Fibroblast of lung (primary cell): ENCODE measurements at regions not wholly inside any gene's neighbourhood (a gene's known extent, or its start where the extent isn't known, plus 50 kb on each side); places are given as distances from the start of the nearest gene placed in this dataset.
"Not testable (repeated sequence)": the region's sequence is repeated elsewhere in the genome, so short reads cannot be mapped to it uniquely, and the experiment has no call there.

Source experiments
- DNase-seq, 2 donors: peaks; one replicate each; pipeline versions ENCODE4 v3.0.0 to v3.0.0-alpha.2; 2010; ENCODE audit warnings: low read depth in 2 of 2
- H2AFZ ChIP-seq: 2 replicates; pipeline ENCODE4 v1.5.1; 2012; ENCODE audit warnings: low read length, control low read depth, inconsistent platforms
- H3K27ac ChIP-seq: 2 replicates; pipeline ENCODE4 v1.5.1; 2011; ENCODE audit warnings: low read length, control low read depth; ENCODE audit not compliant: insufficient read depth
- H3K27me3 ChIP-seq: 2 replicates; pipeline ENCODE4 v1.5.1; 2011; ENCODE audit warnings: mild to moderate bottlenecking, low read length; ENCODE audit not compliant: control insufficient read depth, insufficient read depth
- H3K36me3 ChIP-seq: 2 replicates; pipeline ENCODE4 v1.5.1; 2011; ENCODE audit warnings: low read length; ENCODE audit not compliant: control insufficient read depth, insufficient read depth
- H3K4me1 ChIP-seq: 2 replicates; pipeline ENCODE4 v1.5.1; 2011; ENCODE audit warnings: low read length; ENCODE audit not compliant: control insufficient read depth, insufficient read depth; ENCODE audit errors: extremely low read depth
- H3K4me2 ChIP-seq: 2 replicates; pipeline ENCODE4 v1.5.1; 2011; ENCODE audit warnings: low read length, control low read depth; ENCODE audit not compliant: insufficient read depth; ENCODE audit errors: extremely low read depth
- H3K4me3 ChIP-seq, 4 experiments: fragments of 200-600 bp in 1 of 4; sonication (generic) in 1 of 4; replicated peaks in 1 of 4; 2 replicates each; pipeline ENCODE4 v1.5.1; 2011 to 2016; ENCODE audit warnings: low read length in 4 of 4, low read depth in 3 of 4, mild to moderate bottlenecking in 3 of 4, control low read depth in 2 of 4, inconsistent platforms in 1 of 4, mixed read lengths in 1 of 4; ENCODE audit not compliant: insufficient read depth in 1 of 4; ENCODE audit errors: control extremely low read depth in 1 of 4
- H3K79me2 ChIP-seq: 2 replicates; pipeline ENCODE4 v1.5.1; 2012; ENCODE audit warnings: mild to moderate bottlenecking, low read length, inconsistent platforms; ENCODE audit not compliant: control insufficient read depth, insufficient read depth
- H3K9ac ChIP-seq: 2 replicates; pipeline ENCODE4 v1.5.1; 2011; ENCODE audit warnings: mild to moderate bottlenecking, low read length, control low read depth; ENCODE audit not compliant: insufficient read depth
- H3K9me3 ChIP-seq: 2 replicates; pipeline ENCODE4 v1.5.1; 2012; ENCODE audit warnings: low read depth, low read length; ENCODE audit not compliant: control insufficient read depth, insufficient read depth
- H4K20me1 ChIP-seq: 2 replicates; pipeline ENCODE4 v1.5.1; 2011; ENCODE audit warnings: low read length; ENCODE audit not compliant: control insufficient read depth, insufficient read depth; ENCODE audit errors: extremely low read depth
- CTCF ChIP-seq, 2 donors: IDR thresholded peaks in 1 of 2; conservative IDR thresholded peaks in 1 of 2; 1 replicate in 1 of 2; 2 replicates in 1 of 2; pipeline ENCODE4 v1.5.1; 2011 to 2012; ENCODE audit warnings: low read length in 2 of 2, control low read depth in 1 of 2, inconsistent platforms in 1 of 2, low read depth in 1 of 2, mild to moderate bottlenecking in 1 of 2
- EZH2 ChIP-seq: IDR thresholded peaks from 2 replicates; pipeline ENCODE4 v1.5.1; 2012; ENCODE audit warnings: low read length, control low read depth, mild to moderate bottlenecking; ENCODE audit errors: missing control alignments

DNA sequence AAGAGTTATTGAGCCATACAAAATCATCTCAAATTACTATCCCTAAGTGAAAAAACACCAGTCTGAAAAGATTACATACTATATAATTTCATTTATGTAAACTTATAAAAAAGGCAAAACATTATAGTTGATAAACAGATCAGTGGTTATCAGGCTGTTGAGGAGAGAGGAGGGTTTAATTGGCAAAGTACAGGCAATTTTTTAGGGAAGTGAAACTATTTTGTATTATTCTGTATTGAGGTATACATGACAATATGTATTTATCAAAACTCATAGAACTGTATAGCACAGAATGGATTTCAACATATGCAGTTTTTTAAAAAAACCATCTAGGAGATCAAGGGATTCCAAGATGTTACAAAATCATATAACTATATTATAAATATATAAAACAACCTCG is 403.7 kb downstream of the LTN1 start:
- H3K27me3 ChIP-seq, result no peaks in the 10 kb centered on the region
- H3K79me2 ChIP-seq, result no peaks in the 10 kb centered on the region
- H3K4me2 ChIP-seq, result no peak overlapping the region
- no peak overlapping the region for H3K27ac ChIP-seq
- TF ChIP-seq EZH2 (no peak), CTCF (conservative IDR thresholded peaks at IDR 0.05 in 1 of 2, IDR thresholded peaks at IDR 0.05 in 1 of 2; ENCODE audit: low read depth in 1 of 2, low read length in 2 of 2) (no peak)
- no peaks in the 10 kb centered on the region for H3K9me3 ChIP-seq
- H3K4me1 ChIP-seq, result no peaks in the 10 kb centered on the region
- no peaks in the 10 kb centered on the region for H4K20me1 ChIP-seq
- no peak overlapping the region for H2AFZ ChIP-seq
- no peak overlapping the region for H3K9ac ChIP-seq
- H3K36me3 ChIP-seq, result no peaks in the 10 kb centered on the region
- DNase-seq, result no peak
- H3K4me3 ChIP-seq, result no peak overlapping the region

GRCh38 chr21:28587748-28588147 is 404.9 kb downstream of the LTN1 start:
- no peaks in the 10 kb centered on the region for H3K9me3 ChIP-seq
- DNase-seq, result peak in 1 of 2 donors; percentile 30
- no peaks in the 10 kb centered on the region for H3K27me3 ChIP-seq
- TF ChIP-seq CTCF (conservative IDR thresholded peaks at IDR 0.05 in 1 of 2, IDR thresholded peaks at IDR 0.05 in 1 of 2; ENCODE audit: low read depth in 1 of 2, low read length in 2 of 2) (no peak), EZH2 (no peak)
- no peak overlapping the region for H2AFZ ChIP-seq
- no peaks in the 10 kb centered on the region for H3K4me1 ChIP-seq
- H3K9ac ChIP-seq, result no peak overlapping the region
- H4K20me1 ChIP-seq, result no peaks in the 10 kb centered on the region
- H3K27ac ChIP-seq, result no peak overlapping the region
- H3K36me3 ChIP-seq, result no peaks in the 10 kb centered on the region
- H3K4me3 ChIP-seq, result no peak overlapping the region
- H3K79me2 ChIP-seq, result no peaks in the 10 kb centered on the region
- no peak overlapping the region for H3K4me2 ChIP-seq

GRCh38 chr21:28581976-28582375 is 410.7 kb downstream of the LTN1 start:
- H3K4me3 ChIP-seq, result no peak overlapping the region
- TF ChIP-seq EZH2 (no peak), CTCF (conservative IDR thresholded peaks at IDR 0.05 in 1 of 2, IDR thresholded peaks at IDR 0.05 in 1 of 2; ENCODE audit: low read depth in 1 of 2, low read length in 2 of 2) (no peak)
- no peak overlapping the region for H3K27ac ChIP-seq
- no peaks in the 10 kb centered on the region for H3K36me3 ChIP-seq
- H3K79me2 ChIP-seq, result no peaks in the 10 kb centered on the region
- no peaks in the 10 kb centered on the region for H3K9me3 ChIP-seq
- no peak overlapping the region for H2AFZ ChIP-seq
- no peak overlapping the region for H3K9ac ChIP-seq
- no peaks in the 10 kb centered on the region for H3K27me3 ChIP-seq
- DNase-seq, result no peak
- no peaks in the 10 kb centered on the region for H3K4me1 ChIP-seq
- no peaks in the 10 kb centered on the region for H4K20me1 ChIP-seq
- no peak overlapping the region for H3K4me2 ChIP-seq

GRCh38 chr21:28581311-28581731 is 411.4 kb downstream of the LTN1 start:
- DNase-seq, result peak in 1 of 2 donors; percentile 3
- not testable (repeated sequence) for H3K27ac ChIP-seq

More at GRCh38 chr21:28581311-28581731, 411.4 kb downstream of the LTN1 start:
- H3K9ac ChIP-seq, H3K36me3 ChIP-seq, H3K4me2 ChIP-seq, H3K4me3 ChIP-seq, H3K9me3 ChIP-seq, H3K4me1 ChIP-seq, H2AFZ ChIP-seq, H4K20me1 ChIP-seq, H3K79me2 ChIP-seq, H3K27me3 ChIP-seq: not testable (repeated sequence)
